ENCODE measurements at regions not wholly inside any gene's neighbourhood (a gene's known extent, or its start where the extent isn't known, plus 50 kb on each side); places are given as distances from the start of the nearest gene placed in this dataset.

DNA sequence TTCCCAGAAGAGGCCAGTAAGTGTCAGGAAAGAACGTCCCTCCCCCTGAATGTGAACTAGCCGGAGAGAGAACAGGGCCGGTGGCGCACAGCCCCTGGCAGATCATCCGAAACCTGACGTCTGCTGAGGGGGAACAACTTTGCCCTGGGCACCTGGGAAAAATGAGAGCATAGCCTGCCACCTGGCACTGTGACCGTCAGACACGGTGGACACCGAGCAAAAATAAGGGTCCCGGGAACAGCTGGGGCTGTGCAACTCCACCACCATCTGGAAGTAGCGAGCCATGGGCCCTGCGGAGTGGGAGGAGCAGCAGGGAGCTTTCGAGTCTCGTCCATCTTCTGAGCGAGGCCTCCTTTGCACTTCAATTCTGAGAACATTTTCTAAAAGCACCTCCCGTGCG is 110.8 kb downstream of the EDN3 start:
- Histone ChIP-seq H3K4me1 (ENCODE audit: control insufficient read depth, extremely low read depth, insufficient read depth, low read length) (no peaks in the 10 kb centered on the region), H2AFZ (ENCODE audit: low read depth, low read length) (no peak overlapping the region), H3K9ac (replicated peaks; ENCODE audit: extremely low read depth, insufficient read depth, low read length) (no peak overlapping the region), H3K36me3 (ENCODE audit: control insufficient read depth in 2 of 2, extremely low read depth in 1 of 2, insufficient read depth in 2 of 2, low read length in 2 of 2) (no peaks in the 10 kb centered on the region), H4K20me1 (replicated peaks; ENCODE audit: control insufficient read depth, extremely low read depth, insufficient read depth, low read length) (no peaks in the 10 kb centered on the region), H3K9me1 (replicated peaks; ENCODE audit: control insufficient read depth, extremely low read depth, insufficient read depth, low read length) (no peaks in the 10 kb centered on the region), H3K9me3 (replicated peaks; ENCODE audit: control insufficient read depth, insufficient read depth, low read length) (no peaks in the 10 kb centered on the region), H3K79me2 (ENCODE audit: control insufficient read depth, insufficient read depth, low read length) (no peaks in the 10 kb centered on the region), H3K27ac (ENCODE audit: insufficient read depth, low read depth, low read length) (no peak overlapping the region), H3K4me2 (ENCODE audit: insufficient read depth, low read length) (no peak overlapping the region), H3K4me3 (replicated peaks in 1 of 3; ENCODE audit: insufficient read depth in 1 of 3, low read depth in 1 of 3, low read length in 3 of 3) (no peak overlapping the region), H3K27me3 (ENCODE audit: control insufficient read depth in 2 of 2, insufficient read depth in 2 of 2, low read length in 2 of 2) (no peaks in the 10 kb centered on the region)
- dilution Hi-C loops (cut with MboI; ENCODE audit: extremely low pct_ligation_motif_present, low sequenced_read_pairs), result no loop called here
- ChIA-PET CTCF (interaction anchor here (0.6 kb wide), 1 partner anchor 22 kb away, joined by 3 read pairs; no protein-coding TSS in a partner anchor), POLR2A (no interaction called here)
- TF ChIP-seq, protein P1, sequence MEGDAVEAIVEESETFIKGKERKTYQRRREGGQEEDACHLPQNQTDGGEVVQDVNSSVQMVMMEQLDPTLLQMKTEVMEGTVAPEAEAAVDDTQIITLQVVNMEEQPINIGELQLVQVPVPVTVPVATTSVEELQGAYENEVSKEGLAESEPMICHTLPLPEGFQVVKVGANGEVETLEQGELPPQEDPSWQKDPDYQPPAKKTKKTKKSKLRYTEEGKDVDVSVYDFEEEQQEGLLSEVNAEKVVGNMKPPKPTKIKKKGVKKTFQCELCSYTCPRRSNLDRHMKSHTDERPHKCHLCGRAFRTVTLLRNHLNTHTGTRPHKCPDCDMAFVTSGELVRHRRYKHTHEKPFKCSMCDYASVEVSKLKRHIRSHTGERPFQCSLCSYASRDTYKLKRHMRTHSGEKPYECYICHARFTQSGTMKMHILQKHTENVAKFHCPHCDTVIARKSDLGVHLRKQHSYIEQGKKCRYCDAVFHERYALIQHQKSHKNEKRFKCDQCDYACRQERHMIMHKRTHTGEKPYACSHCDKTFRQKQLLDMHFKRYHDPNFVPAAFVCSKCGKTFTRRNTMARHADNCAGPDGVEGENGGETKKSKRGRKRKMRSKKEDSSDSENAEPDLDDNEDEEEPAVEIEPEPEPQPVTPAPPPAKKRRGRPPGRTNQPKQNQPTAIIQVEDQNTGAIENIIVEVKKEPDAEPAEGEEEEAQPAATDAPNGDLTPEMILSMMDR (IDR thresholded peaks at IDR 0.05; ENCODE audit: extremely low read depth in 1 of 2, insufficient read depth in 1 of 2, low read depth in 1 of 2, low read length in 2 of 2), result no peak
- TF ChIP-seq POLR2AphosphoS5 (IDR thresholded peaks at IDR 0.05; ENCODE audit: insufficient read depth, low read depth, low read length), result no peak
- TF ChIP-seq EZH2 (IDR thresholded peaks at IDR 0.05; ENCODE audit: borderline replicate concordance, low read depth, low read length, severe bottlenecking), result no peak
- TF ChIP-seq POLR2A (IDR thresholded peaks at IDR 0.05; ENCODE audit: low read depth, low read length), result no peak
- TF ChIP-seq FOS (IDR thresholded peaks at IDR 0.05; ENCODE audit: borderline replicate concordance, insufficient read depth, low read length), result no peak
- no peak for TF ChIP-seq GATA2 (IDR thresholded peaks at IDR 0.05; ENCODE audit: insufficient read depth, insufficient read length, low read depth, low read length)
- no peak for TF ChIP-seq JUN (IDR thresholded peaks at IDR 0.05; ENCODE audit: borderline replicate concordance, insufficient read depth, insufficient read length, low read depth)
- TF ChIP-seq, protein P2, sequence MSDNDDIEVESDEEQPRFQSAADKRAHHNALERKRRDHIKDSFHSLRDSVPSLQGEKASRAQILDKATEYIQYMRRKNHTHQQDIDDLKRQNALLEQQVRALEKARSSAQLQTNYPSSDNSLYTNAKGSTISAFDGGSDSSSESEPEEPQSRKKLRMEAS (IDR thresholded peaks at IDR 0.05; ENCODE audit: insufficient read depth, insufficient read length), result no peak
- no peak for TF ChIP-seq MYC (IDR thresholded peaks at IDR 0.05; ENCODE audit: low read depth, low read length)
- intact Hi-C loops (cut with micrococcal nuclease), result no loop called here
- DNase-seq (ENCODE audit: low read depth, low spot score) (no peak), FAIRE-seq (no peak)
- no TSS peak for BruUV-seq (replicated peaks)

Data from endothelial cell of umbilical vein (primary cell).